H1 (cell line): ENCODE measurements at regions not wholly inside any gene's neighbourhood (a gene's known extent, or its start where the extent isn't known, plus 50 kb on each side); places are given as distances from the start of the nearest gene placed in this dataset.

Source experiments
- CTCF ChIA-PET: fragments of 300-600 bp; sonication (Branson Sonifier 250); formaldehyde crosslinking; loops from one replicate; lab custom pipeline; 2021; ENCODE audit not compliant: partially characterized antibody; lab: Charles Lee
- POLR2A ChIA-PET: fragments of 300-600 bp; sonication (Branson Sonifier 250); formaldehyde crosslinking; loops from one replicate; lab custom pipeline; 2021; ENCODE audit warnings: inconsistent platforms; ENCODE audit not compliant: partially characterized antibody; lab: Charles Lee
- DNase-seq, 2 experiments: peaks; one replicate each; pipeline versions ENCODE4 v3.0.0 to v3.0.0-alpha.2; 2010 to 2022; ENCODE audit warnings: low spot score in 2 of 2, low read depth in 1 of 2, mixed read lengths in 1 of 2
- FAIRE-seq: peaks from 2 replicates; lab custom pipeline; 2011; peaks lifted over from hg19 to GRCh38; lab: Jason Lieb, UNC
- H2AFZ ChIP-seq: 2 replicates; pipeline ENCODE4 v1.8.1; 2012; ENCODE audit warnings: low read length, inconsistent platforms
- H2AK5ac ChIP-seq: 2 replicates; pipeline ENCODE4 v1.6.1; 2013; ENCODE audit warnings: low read depth, low read length
- H2BK120ac ChIP-seq: replicated peaks from 2 replicates; pipeline ENCODE3; 2013; ENCODE audit warnings: low read depth, low read length, inconsistent platforms
- H2BK12ac ChIP-seq: 2 replicates; pipeline ENCODE4 v1.6.1; 2013; ENCODE audit warnings: low read depth, low read length
- H2BK15ac ChIP-seq: 2 replicates; pipeline ENCODE4 v1.6.1; 2013; ENCODE audit warnings: low read length
- H2BK20ac ChIP-seq: 2 replicates; pipeline ENCODE4 v1.6.1; 2013; ENCODE audit warnings: low read length
- H2BK5ac ChIP-seq: 2 replicates; pipeline ENCODE4 v1.6.1; 2013; ENCODE audit warnings: low read depth, low read length
- H3K14ac ChIP-seq: 2 replicates; pipeline ENCODE4 v1.6.1; 2013; ENCODE audit warnings: inconsistent platforms; ENCODE audit not compliant: insufficient read length
- H3K18ac ChIP-seq: 2 replicates; pipeline ENCODE4 v1.6.1; 2013; ENCODE audit warnings: low read length; ENCODE audit errors: extremely low read depth
- H3K23ac ChIP-seq: 2 replicates; pipeline ENCODE4 v1.6.1; 2013; ENCODE audit warnings: inconsistent platforms; ENCODE audit not compliant: insufficient read length
- H3K23me2 ChIP-seq: 2 replicates; pipeline ENCODE4 v1.6.1; 2013; ENCODE audit warnings: low read depth, low read length
- H3K27ac ChIP-seq: 2 replicates; pipeline ENCODE4 v1.6.1; 2011; ENCODE audit warnings: low read depth, low read length, inconsistent platforms
- H3K27me3 ChIP-seq, 4 experiments: replicated peaks in 1 of 4; 1 replicate in 1 of 4; 2 replicates in 3 of 4; pipeline versions ENCODE4 v1.6.1 to v1.8.1; 2011 to 2013; ENCODE audit warnings: low read length in 3 of 4, mild to moderate bottlenecking in 3 of 4, inconsistent platforms in 2 of 4, mixed read lengths in 2 of 4, moderate library complexity in 1 of 4; ENCODE audit not compliant: control insufficient read depth in 3 of 4, insufficient read depth in 3 of 4; ENCODE audit errors: extremely low read depth in 1 of 4
- H3K36me3 ChIP-seq, 4 experiments: 2 replicates each; pipeline versions ENCODE4 v1.6.1 to v1.8.1; 2011 to 2013; ENCODE audit warnings: mild to moderate bottlenecking in 4 of 4, low read length in 3 of 4, moderate library complexity in 2 of 4, control low read depth in 1 of 4, inconsistent platforms in 1 of 4; ENCODE audit not compliant: insufficient read depth in 4 of 4, control insufficient read depth in 2 of 4
- H3K4ac ChIP-seq: replicated peaks from 2 replicates; pipeline ENCODE3; 2013; ENCODE audit warnings: low read length, low read depth, mixed read lengths, inconsistent platforms; ENCODE audit not compliant: insufficient read length
- H3K4me1 ChIP-seq, 4 experiments: replicated peaks in 1 of 4; 1 replicate in 1 of 4; 2 replicates in 3 of 4; pipeline versions ENCODE4 v1.6.1 to v1.8.1; 2011 to 2013; ENCODE audit warnings: low read length in 3 of 4, inconsistent platforms in 2 of 4, mixed read lengths in 1 of 4; ENCODE audit not compliant: insufficient read depth in 4 of 4, control insufficient read depth in 3 of 4
- H3K4me2 ChIP-seq, 2 experiments: 2 replicates each; pipeline versions ENCODE4 v1.6.1 to v1.8.1; 2011 to 2013; ENCODE audit warnings: low read depth in 2 of 2, low read length in 2 of 2, control low read depth in 1 of 2, inconsistent platforms in 1 of 2, mild to moderate bottlenecking in 1 of 2; ENCODE audit not compliant: insufficient read depth in 1 of 2
- H3K4me3 ChIP-seq, 4 experiments: fragments of 200-600, 300-600 bp in 1 of 4; sonication (generic), shearing (Covaris generic), sonication (Bioruptor Twin) in 1 of 4; 2 replicates each; pipeline versions ENCODE4 v1.5.1 to v1.8.1; 2011 to 2016; ENCODE audit warnings: low read length in 4 of 4, low read depth in 3 of 4, control low read depth in 2 of 4, inconsistent platforms in 2 of 4, mild to moderate bottlenecking in 2 of 4, mixed read lengths in 1 of 4, moderate library complexity in 1 of 4; ENCODE audit not compliant: insufficient read depth in 2 of 4; ENCODE audit errors: extremely low read depth in 1 of 4
- H3K56ac ChIP-seq: replicated peaks from 2 replicates; pipeline ENCODE3; 2013; ENCODE audit warnings: low read depth, mild to moderate bottlenecking, mixed read lengths, low read length, inconsistent platforms; ENCODE audit not compliant: insufficient read length
- H3K79me1 ChIP-seq: 2 replicates; pipeline ENCODE4 v1.6.1; 2013; ENCODE audit warnings: low read depth, low read length, control low read depth
- H3K79me2 ChIP-seq, 2 experiments: 2 replicates each; pipeline versions ENCODE4 v1.6.1 to v1.8.1; 2012 to 2013; ENCODE audit warnings: low read length in 2 of 2, mild to moderate bottlenecking in 2 of 2, inconsistent platforms in 1 of 2; ENCODE audit not compliant: insufficient read depth in 2 of 2, control insufficient read depth in 1 of 2
- H3K9ac ChIP-seq, 4 experiments: replicated peaks in 1 of 4; 1 replicate in 1 of 4; 2 replicates in 3 of 4; pipeline versions ENCODE4 v1.6.1 to v1.8.1; 2011 to 2013; ENCODE audit warnings: low read depth in 3 of 4, low read length in 3 of 4, control low read depth in 2 of 4, mild to moderate bottlenecking in 2 of 4, moderate library complexity in 2 of 4, inconsistent platforms in 1 of 4; ENCODE audit errors: extremely low read depth in 1 of 4
- H3K9me3 ChIP-seq, 2 experiments: 2 replicates each; pipeline versions ENCODE4 v1.6.1 to v1.8.1; 2012 to 2013; ENCODE audit warnings: mild to moderate bottlenecking in 2 of 2, moderate library complexity in 2 of 2, control low read depth in 1 of 2, inconsistent platforms in 1 of 2, low read depth in 1 of 2, low read length in 1 of 2, mixed read lengths in 1 of 2; ENCODE audit not compliant: insufficient read depth in 2 of 2
- H4K20me1 ChIP-seq, 2 experiments: replicated peaks in 1 of 2; 2 replicates each; pipeline versions ENCODE3 to v1.8.1; 2011 to 2013; ENCODE audit warnings: inconsistent platforms in 2 of 2, low read length in 2 of 2, mild to moderate bottlenecking in 1 of 2; ENCODE audit not compliant: insufficient read depth in 2 of 2, control insufficient read depth in 1 of 2
- H4K5ac ChIP-seq: 2 replicates; pipeline ENCODE4 v1.6.1; 2013; ENCODE audit warnings: low read length, low read depth, mixed read lengths, inconsistent platforms; ENCODE audit not compliant: insufficient read length
- H4K8ac ChIP-seq: 2 replicates; pipeline ENCODE4 v1.8.0; 2013; ENCODE audit warnings: mild to moderate bottlenecking, moderate library complexity, low read length, inconsistent platforms; ENCODE audit not compliant: insufficient read depth; ENCODE audit errors: extremely low read depth
- H4K91ac ChIP-seq: replicated peaks from 2 replicates; pipeline ENCODE3; 2013; ENCODE audit warnings: low read length, mixed read lengths, inconsistent platforms; ENCODE audit not compliant: insufficient read length
- ATF2 ChIP-seq: IDR thresholded peaks from 2 replicates; pipeline ENCODE4 v1.6.1; 2012; ENCODE audit warnings: low read length, inconsistent platforms
- CHD2 ChIP-seq: IDR thresholded peaks from 2 replicates; pipeline ENCODE4 v1.6.1; 2012; ENCODE audit warnings: low read length, improper control_type of control experiment
- HDAC2 ChIP-seq, 2 experiments: fragments of 300-600 bp in 1 of 2; sonication (generic) in 1 of 2; IDR thresholded peaks; 2 replicates each; pipeline ENCODE4 v1.6.1; 2011 to 2012; ENCODE audit warnings: low read depth in 2 of 2, low read length in 2 of 2, mild to moderate bottlenecking in 2 of 2, moderate library complexity in 2 of 2, borderline replicate concordance in 1 of 2, inconsistent platforms in 1 of 2
- MAFK ChIP-seq: IDR thresholded peaks from 2 replicates; pipeline ENCODE4 v1.6.1; 2012; ENCODE audit warnings: low read depth, mild to moderate bottlenecking, improper control_type of control experiment, low read length
- POLR2A ChIP-seq, 2 experiments: IDR thresholded peaks; 1 replicate in 1 of 2; 2 replicates in 1 of 2; pipeline ENCODE4 v1.6.1; 2011; ENCODE audit warnings: low read depth in 2 of 2, low read length in 2 of 2, mild to moderate bottlenecking in 2 of 2; ENCODE audit errors: control extremely low read depth in 1 of 2
- POU5F1 ChIP-seq: IDR thresholded peaks from 2 replicates; pipeline ENCODE4 v1.6.1; 2011; ENCODE audit warnings: low read depth, mild to moderate bottlenecking, low read length, moderate library complexity
- WGBS, 2 experiments: shearing (Covaris generic) in 1 of 2; methylation state at CpG; one replicate each; pipeline versions ENCODE4 v1.1.6 to v1.1.7; 2013 to 2015; ENCODE audit warnings: low lambda C conversion rate in 2 of 2, mixed read lengths in 2 of 2, inconsistent platforms in 1 of 2, low coverage in 1 of 2, missing lambda C conversion rate in 1 of 2; ENCODE audit not compliant: insufficient replicate concordance in 2 of 2, insufficient coverage in 1 of 2, insufficient read length in 1 of 2; ENCODE audit errors: extremely low coverage in 1 of 2, missing lambda C conversion rate in 1 of 2; 5-methylcytosine and 5-hydroxymethylcytosine counted together

GRCh38 chr4:97317201-97317600 lies 826.1 kb downstream of the STPG2 start:
- peak overlapping the region in 1 of 4 experiments; percentile 10; a peak in 1 of 8 replicates for H3K4me3 ChIP-seq
- H4K8ac ChIP-seq: no peak overlapping the region
- no peaks in the 10 kb centered on the region for H3K23me2 ChIP-seq
- no peak overlapping the region for H2BK12ac ChIP-seq
- ChIA-PET CTCF (no interaction called here), POLR2A (no interaction called here)
- no peaks in the 10 kb centered on the region for H3K9me3 ChIP-seq
- H2AFZ ChIP-seq: no peak overlapping the region
- H3K4ac ChIP-seq: no peak overlapping the region
- H3K4me2 ChIP-seq: no peak overlapping the region
- H3K14ac ChIP-seq: no peak overlapping the region
- no peak overlapping the region for H4K91ac ChIP-seq
- no peak overlapping the region for H4K5ac ChIP-seq
- H2BK15ac ChIP-seq: no peak overlapping the region
- H3K23ac ChIP-seq: no peak overlapping the region
- H4K20me1 ChIP-seq: no peaks in the 10 kb centered on the region
- FAIRE-seq (no peak), DNase-seq (no peak)
- H3K79me2 ChIP-seq: no peaks in the 10 kb centered on the region
- peaks cover 0 to 2% (median 0%) of the 10 kb centered on the region in 4 experiments; a peak in 3 of 7 replicates for H3K4me1 ChIP-seq
- H3K27ac ChIP-seq: no peak overlapping the region
- H2BK120ac ChIP-seq: no peak overlapping the region
- no peak overlapping the region for H3K9ac ChIP-seq
- no peak overlapping the region for H3K56ac ChIP-seq
- H3K79me1 ChIP-seq: no peaks in the 10 kb centered on the region
- no peaks in the 10 kb centered on the region for H3K36me3 ChIP-seq
- H3K27me3 ChIP-seq: no peaks in the 10 kb centered on the region
- H2BK5ac ChIP-seq: no peak overlapping the region
- no peak overlapping the region for H3K18ac ChIP-seq
- no peak overlapping the region for H2AK5ac ChIP-seq
- TF ChIP-seq POLR2A (IDR thresholded peaks at IDR 0.05; ENCODE audit: control extremely low read depth in 1 of 2, low read depth in 2 of 2, low read length in 2 of 2) (no peak), CHD2 (no peak), POU5F1 (no peak), MAFK (no peak), ATF2 (no peak), HDAC2 (IDR thresholded peaks at IDR 0.05; ENCODE audit: borderline replicate concordance in 1 of 2, low read depth in 2 of 2, low read length in 2 of 2) (no peak)
- H2BK20ac ChIP-seq: no peak overlapping the region
- WGBS, 2 experiments: 82% methylated on average over 2 of the region's 2 CpGs; no CpG with 5 or more reads in 1 of the 2 experiments
